Islet precursor cell (in vitro differentiated cells): ENCODE measurements at regions not wholly inside any gene's neighbourhood (a gene's known extent, or its start where the extent isn't known, plus 50 kb on each side); places are given as distances from the start of the nearest gene placed in this dataset.
"Not testable (repeated sequence)": the region's sequence is repeated elsewhere in the genome, so short reads cannot be mapped to it uniquely, and the experiment has no call there.

Source experiments
- DNase-seq: peaks from one replicate; pipeline ENCODE4 v3.0.0-alpha.2; 2018

GRCh38 chr18:11377766-11378540 lies 228.6 kb upstream of the PIEZO2 start:
- DNase-seq: no peak

GRCh38 chr18:11372163-11372562 lies 222.8 kb upstream of the PIEZO2 start:
- no peak for DNase-seq

GRCh38 chr18:11369556-11369955 lies 220.2 kb upstream of the PIEZO2 start:
- no peak for DNase-seq

GRCh38 chr18:11368020-11368419 lies 218.7 kb upstream of the PIEZO2 start:
- DNase-seq: no peak

- DNase-seq: no peak
Measured at GRCh38 chr18:11367351-11367750, 218.0 kb upstream of the PIEZO2 start.

GRCh38 chr18:11366410-11366809 lies 217.0 kb upstream of the PIEZO2 start:
- peak; percentile 57 for DNase-seq

GRCh38 chr18:11362856-11363255 lies 213.5 kb upstream of the PIEZO2 start:
- no peak for DNase-seq

- not testable (repeated sequence) for DNase-seq
Measured at GRCh38 chr18:11361862-11362261, 212.5 kb upstream of the PIEZO2 start.

- DNase-seq: no peak
Measured at GRCh38 chr18:11357678-11358077, 208.3 kb upstream of the PIEZO2 start.

- not testable (repeated sequence) for DNase-seq
Measured at GRCh38 chr18:11344576-11344975, 195.2 kb upstream of the PIEZO2 start.

GRCh38 chr18:11343096-11343495 lies 193.7 kb upstream of the PIEZO2 start:
- no peak for DNase-seq

- not testable (repeated sequence) for DNase-seq
Measured at GRCh38 chr18:11342115-11342514, 192.7 kb upstream of the PIEZO2 start.

- no peak for DNase-seq
Measured at GRCh38 chr18:11339188-11339775, 189.9 kb upstream of the PIEZO2 start.

GRCh38 chr18:11336241-11336640 lies 186.9 kb upstream of the PIEZO2 start:
- DNase-seq: no peak

GRCh38 chr18:11327391-11328009 lies 178.1 kb upstream of the PIEZO2 start:
- no peak for DNase-seq

GRCh38 chr18:11324956-11325882 lies 175.8 kb upstream of the PIEZO2 start:
- no peak for DNase-seq

- DNase-seq: no peak
Measured at GRCh38 chr18:11324510-11324909, 175.1 kb upstream of the PIEZO2 start.

- peak; percentile 75 for DNase-seq
Measured at GRCh38 chr18:11323359-11323819, 174.0 kb upstream of the PIEZO2 start.

GRCh38 chr18:11322716-11323115 lies 173.3 kb upstream of the PIEZO2 start:
- DNase-seq: no peak

- DNase-seq: no peak
Measured at GRCh38 chr18:11322006-11322405, 172.6 kb upstream of the PIEZO2 start.

GRCh38 chr18:11320986-11321385 lies 171.6 kb upstream of the PIEZO2 start:
- DNase-seq: no peak

GRCh38 chr18:11316546-11316945 lies 167.2 kb upstream of the PIEZO2 start:
- no peak for DNase-seq
